C1 segment of cervical spinal cord (tissue), 14 donors: ENCODE measurements at regions not wholly inside any gene's neighbourhood (a gene's known extent, or its start where the extent isn't known, plus 50 kb on each side); places are given as distances from the start of the nearest gene placed in this dataset.
"Not testable (repeated sequence)": the region's sequence is repeated elsewhere in the genome, so short reads cannot be mapped to it uniquely, and the experiment has no call there.

ENCODE experiments used
- DNase-seq, 14 donors: peaks; one replicate each; lab custom pipeline; 2025; lab: John Stamatoyannopoulos, UW

DNA sequence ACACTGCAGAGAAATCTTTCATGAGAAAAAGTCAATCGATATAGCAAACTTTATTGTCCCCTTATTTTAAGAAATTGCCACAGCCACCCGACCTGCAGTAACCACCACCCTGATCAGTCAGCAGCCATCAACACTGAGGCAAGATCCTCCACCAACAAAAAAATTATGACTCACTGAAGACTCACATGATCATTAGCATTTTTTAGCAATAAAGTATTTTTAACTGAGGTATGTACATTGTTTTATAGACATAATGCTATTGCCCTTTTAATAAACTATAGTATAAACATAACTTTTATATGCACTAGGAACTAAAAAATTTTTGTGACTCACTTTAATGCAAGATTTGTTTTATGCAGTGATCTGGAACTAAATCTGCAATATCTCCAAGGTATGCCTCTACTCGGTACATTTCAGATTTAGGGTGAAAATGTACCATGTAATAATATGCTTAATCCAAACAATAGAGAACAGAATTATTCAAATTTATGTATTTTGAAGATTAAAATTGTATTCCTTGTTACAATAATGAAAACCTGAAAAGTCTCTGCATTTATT, 79.2 kb upstream of the CEP126 start:
- no peak for DNase-seq

DNA sequence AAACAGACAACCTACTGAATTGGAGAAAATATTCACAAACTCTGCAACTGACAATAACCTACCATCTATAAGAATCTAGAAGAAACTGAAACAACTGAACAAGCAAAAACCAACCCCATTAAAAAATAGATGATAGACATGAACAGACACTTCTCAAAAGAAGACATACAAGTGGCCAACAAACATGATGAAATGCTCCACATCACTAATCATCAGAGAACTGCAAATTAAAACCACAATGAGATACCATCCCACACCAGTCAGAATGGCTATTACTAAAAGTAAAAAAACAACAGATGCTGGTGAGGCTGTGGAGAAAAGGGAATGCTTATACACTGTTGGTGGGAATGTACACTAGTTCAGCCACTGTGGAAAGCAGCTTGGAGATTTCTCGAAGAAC, 84.3 kb upstream of the CEP126 start:
- not testable (repeated sequence) for DNase-seq

DNA sequence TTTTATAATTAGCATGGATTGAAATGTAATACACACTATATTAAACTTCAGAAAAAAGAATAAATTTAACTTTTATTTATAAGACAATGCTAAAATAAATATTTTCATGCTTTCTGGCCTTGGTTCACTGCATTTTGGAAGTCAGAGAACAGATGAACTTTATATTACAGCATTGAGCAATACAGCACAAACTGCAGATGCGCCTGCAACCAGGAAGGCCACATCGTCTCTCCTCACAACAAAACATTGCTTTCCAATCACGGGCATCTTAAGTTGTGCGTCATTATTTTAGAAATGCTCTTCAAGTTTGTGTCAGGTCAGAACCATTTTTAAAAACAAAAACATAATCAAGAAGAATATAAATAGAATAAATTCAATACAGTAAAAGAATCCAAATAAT, 89.3 kb upstream of the CEP126 start:
- no peak for DNase-seq

DNA sequence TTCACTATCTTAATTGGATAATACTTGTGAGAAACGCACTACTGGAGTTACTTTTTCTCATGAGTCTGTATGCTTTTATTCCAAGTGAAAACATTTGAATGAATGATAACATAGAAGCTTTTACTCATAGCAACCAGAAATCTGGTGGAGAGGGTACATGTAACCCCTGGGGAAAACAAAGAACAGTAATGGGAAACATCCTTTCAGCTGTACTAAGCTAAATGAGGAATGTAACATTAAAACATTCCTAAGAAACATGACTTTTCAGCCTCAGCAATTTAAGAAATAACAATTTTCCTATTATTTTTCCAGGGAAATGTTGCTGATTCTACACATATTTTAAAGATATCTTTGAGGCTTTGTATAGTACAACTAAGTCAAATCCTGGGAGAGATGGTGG, 97.2 kb upstream of the CEP126 start:
- DNase-seq, result no peak

DNA sequence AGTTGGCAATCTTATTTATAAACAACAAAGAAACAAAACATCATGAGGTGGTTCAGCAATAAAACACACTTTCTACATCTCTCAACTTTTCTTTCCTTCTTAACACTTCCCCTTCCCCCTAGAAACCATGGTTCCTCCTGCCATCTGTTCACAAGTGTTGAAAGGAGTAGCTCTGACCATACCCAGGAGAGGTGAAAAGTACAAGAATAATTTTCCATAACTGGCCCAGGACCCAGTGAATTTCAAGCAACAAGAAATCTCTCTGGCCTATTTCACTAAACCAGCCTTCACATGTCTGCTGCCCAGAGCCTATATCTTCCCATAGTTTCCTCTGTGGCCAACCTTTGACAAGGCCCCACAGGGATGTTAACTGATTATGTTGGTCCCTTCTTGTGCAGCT, 98.2 kb upstream of the CEP126 start:
- no peak for DNase-seq

DNA sequence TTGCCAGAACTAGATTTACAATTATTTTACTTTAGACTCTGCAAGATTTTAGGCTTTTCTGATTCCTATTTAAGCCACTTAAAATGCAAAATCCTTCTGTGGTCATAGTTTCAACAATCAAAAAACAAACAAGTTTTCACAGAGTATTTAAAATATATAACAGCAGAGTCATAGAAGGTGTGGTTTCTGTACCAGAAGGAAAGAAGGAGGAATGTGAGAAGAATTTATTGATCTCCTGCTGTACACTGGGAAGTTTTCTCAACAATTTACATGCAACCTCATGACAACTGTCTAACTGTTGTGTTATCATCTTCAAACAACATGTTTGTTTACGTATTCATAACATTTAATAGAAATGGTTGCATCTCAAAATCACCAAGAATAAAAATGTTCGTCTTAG, 102.3 kb upstream of the CEP126 start:
- no peak for DNase-seq

DNA sequence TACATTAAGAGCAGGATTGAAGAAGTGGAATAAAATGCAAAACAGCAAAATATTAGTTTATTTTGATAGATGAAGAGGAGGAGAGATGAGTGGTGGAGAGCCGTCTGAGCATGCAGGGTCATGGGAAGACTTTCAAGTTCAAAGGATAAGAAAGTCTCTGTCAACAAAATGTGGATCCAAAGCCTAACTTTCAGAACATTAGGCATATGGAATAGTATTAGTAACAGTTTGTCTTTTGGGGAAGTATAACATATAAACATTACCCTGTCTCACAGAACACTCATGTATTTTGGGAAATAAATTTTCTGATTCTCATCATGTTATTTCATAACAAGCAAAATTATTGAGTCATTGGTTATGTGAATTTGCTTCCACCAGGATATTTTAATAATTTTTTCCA, 104.3 kb upstream of the CEP126 start:
- DNase-seq, result no peak

DNA sequence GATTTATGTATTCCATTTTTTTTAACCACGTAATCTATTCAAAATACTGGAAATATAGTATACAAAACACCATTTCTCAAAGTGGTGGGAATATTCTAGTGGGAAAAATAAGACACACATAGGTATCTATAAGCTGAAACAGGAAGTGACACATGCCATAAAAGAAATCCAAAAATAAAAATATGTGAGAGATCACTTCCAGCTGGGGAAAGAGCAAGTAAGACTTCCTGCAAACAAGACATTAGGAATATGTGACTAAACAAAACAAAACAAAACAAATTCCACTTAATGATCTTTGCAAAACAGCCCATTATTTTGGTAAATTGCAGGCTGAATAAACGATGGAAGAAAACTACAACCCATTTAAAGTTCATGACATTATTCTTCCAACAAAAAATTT, 107.3 kb upstream of the CEP126 start:
- DNase-seq, result no peak

DNA sequence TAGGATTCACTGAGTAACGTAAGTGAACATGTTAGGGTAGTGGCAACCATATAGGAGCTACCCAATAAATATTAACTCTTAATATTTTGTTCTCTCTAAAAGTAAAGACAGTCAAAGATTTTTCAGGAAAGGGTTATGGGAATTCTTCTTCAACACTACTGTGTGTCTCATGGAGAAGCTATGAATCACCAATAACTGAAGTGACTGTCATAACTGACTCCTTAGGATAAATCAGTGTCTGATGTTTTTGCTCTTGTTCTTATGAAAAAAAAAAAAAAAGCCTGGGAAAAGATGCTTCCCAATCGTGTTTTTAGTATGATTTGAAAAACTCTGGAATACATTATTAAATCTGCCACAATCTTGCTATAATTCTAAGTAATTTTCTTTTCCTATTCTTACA, 111.2 kb upstream of the CEP126 start:
- DNase-seq, result no peak

DNA sequence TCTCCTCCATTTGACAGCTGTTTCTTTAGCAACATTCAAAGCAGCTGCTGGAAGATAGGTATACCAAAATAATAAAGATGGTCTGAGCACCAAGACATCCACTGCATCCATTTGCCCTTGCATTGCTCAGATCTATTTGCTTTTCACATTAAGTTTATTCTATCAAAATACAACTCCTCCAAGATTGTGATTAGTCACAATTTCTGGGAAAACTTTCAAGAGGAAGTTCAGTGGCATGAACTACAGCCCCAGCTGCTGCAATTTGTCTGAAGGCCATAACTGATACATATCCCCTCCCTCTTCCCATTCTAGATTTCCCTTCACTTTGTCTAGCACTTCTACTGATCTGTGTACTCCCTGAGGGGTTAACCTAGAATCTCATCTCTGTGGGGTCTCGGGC, 117.5 kb upstream of the CEP126 start:
- no peak for DNase-seq

DNA sequence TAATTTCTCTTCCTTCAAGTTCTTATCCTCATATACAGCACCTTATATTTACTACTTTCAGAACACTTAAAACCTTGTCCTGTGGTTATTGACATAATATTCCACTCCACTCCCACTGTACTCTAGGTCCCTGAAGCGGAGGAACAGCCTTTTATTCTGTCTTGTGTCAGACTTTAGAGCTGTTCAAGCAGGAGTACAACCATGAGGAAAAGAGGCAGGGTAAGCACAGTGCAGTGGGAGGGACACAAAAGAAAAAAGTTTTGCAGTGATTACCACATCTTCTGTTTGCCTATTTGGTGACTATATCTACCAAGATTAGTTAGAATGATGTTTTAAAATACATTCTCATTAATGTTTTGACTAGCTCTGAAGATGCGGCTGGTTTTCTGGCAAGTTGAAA, 122.0 kb upstream of the CEP126 start:
- no peak for DNase-seq

DNA sequence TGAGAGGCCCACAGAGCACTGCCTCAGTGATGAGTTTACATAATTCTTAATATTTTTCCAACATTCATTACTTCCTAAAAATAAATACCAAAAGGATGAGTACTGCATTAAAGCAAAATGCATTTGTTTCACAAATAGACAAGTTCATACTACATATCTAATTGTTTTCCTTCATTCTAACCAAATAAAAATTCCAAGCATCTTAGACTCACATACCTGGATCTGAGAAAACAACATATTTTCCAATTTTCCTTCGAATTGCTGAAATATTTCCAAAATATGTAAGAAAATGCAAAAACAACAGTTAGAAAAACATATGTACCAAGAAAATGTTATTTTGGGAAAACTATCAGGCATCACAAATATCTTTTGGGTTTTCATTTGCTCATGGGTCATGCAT, 127.9 kb upstream of the CEP126 start:
- DNase-seq, result no peak

DNA sequence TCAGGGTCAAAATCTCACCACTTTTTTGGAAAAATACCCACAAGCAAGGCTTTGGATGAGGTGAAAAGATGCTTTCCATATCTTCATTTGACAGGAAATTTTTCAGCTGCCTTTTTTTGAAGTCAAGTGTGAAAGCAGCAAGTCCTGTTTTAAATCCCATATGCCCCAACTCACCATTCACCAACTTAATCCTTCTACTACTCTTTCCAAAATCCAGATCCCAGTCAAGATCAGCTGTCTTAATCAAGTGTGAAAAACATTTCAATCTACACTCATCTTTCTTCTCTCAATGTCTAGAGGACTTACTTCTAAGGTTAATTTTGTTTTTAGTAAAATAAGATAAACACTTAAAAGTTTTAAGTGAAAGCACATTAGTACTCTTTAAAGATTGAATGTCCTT, 128.4 kb upstream of the CEP126 start:
- DNase-seq, result no peak

DNA sequence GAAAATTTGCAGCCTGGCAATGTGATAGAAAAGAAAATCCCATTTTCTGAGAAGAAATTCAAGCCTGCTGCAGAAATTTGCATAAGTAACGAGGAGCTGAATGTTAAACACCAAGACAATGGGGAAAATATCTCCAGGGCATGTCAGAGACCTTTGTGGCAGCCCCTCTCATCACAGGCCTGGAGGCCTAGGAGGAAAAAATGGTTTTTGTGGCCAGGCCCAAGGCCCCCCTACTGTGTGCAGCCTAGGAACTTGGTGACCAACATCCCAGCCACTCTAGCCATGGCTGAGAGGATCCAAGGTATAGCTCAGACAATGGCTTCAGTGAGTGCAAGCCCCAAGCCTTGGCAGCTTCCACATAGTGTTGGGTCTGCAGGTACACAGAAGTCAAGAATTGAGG, 135.6 kb upstream of the CEP126 start:
- DNase-seq, result not testable (repeated sequence)

DNA sequence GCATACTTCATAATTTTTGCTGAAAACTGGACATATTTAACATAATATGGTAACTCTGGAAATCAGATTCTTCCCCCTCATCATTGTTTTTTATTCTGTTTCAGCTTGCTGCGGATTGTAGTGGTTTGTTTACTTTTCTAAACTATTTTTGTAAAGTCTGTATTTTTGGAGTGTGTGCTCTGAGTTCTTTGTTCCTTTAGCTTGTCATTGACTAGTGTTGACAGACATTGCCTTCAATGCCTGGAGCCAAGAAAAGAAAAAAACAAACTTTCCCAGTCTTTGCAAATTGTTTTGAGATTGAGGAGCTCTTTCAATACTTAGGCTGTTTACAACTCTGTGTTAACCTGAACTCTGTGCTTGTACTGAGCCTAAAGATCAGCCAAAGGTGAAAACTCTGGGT, 137.3 kb upstream of the CEP126 start:
- DNase-seq, result no peak

DNA sequence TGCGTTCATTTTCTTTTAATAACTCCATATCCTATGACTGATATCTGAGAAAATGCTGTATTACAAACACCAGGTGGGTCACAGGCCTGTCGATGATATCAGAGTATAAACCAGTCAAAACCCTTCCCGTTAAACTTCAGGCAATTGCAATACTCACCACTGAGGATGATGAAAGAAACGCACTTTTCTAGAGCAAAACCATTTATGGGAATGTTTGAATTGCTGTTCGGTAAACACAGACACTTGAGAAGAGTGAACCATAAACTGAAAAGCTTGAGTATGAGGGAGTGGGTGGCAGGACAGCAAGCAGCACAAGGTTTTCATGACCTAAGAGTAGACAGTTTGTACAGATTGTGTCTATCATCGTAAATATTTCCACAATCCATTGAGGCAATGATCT, 139.8 kb upstream of the CEP126 start:
- no peak for DNase-seq

DNA sequence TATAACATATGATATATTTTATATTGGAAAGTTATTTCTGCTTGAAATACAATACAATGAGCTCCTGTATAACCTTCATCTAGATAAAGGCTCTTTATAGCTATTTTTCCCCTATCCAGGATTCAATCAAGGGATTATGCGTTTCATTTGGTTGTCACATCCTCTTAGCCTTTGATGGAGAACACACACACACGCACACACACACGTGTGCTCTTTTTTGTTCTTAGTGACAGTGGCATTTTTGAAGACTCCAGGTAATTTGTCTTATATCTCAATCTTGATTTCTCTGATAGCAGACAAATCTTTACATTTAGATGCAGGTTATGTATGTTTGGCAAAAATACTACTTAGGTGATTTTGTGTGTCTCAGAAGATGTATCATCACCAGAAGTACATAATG, 144.2 kb upstream of the CEP126 start:
- DNase-seq, result no peak

DNA sequence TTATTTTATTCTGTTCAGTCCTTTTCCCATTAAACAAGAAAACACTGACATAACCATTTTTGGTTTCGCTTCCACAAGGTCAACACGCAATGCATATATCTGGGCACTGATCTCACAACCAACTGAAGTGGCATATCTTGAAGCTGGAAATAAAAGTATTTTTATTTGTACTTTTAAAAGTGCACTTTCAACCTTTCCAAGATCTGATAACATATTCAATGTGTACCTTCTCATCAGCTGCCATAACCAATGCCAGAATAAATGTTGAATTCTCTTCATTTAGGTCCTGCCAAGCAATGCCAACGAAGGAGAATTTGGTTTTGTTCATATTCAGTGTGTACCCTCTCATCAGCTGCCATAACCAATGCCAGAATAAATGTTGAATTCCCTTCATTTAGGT, 148.9 kb upstream of the CEP126 start:
- no peak for DNase-seq

DNA sequence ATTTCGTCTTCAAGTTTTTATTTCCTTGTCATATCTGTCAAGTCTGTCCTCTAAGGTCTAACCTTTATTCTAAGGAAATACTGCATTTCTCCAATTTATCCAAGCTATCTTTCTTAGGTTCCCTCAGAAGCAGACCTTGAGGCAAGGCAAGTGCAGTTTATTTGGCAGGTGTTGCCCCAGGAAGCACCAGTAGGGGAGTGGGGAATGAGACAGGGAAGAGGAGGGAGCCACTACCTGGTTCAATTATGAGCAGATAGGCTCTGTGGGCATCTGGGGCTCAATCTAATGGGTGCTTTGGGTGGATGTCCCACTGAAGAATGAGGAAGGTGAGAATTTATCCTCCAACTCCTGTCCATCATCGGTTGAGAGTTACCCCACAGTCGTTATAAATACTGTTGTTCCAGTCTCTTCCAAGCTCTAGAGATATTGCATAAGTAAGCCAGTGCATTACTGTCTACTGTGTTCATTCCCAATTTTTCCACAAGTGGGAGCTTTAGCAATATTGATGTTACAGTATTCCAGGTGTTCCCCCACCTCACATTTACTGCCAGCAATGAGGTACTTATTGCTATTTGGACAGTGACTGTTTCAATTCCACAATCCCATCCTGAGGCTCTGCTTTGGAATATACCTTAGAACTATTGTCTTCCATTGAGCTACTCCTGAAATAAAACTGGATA, 154.9 kb upstream of the CEP126 start:
- DNase-seq, result no peak

DNA sequence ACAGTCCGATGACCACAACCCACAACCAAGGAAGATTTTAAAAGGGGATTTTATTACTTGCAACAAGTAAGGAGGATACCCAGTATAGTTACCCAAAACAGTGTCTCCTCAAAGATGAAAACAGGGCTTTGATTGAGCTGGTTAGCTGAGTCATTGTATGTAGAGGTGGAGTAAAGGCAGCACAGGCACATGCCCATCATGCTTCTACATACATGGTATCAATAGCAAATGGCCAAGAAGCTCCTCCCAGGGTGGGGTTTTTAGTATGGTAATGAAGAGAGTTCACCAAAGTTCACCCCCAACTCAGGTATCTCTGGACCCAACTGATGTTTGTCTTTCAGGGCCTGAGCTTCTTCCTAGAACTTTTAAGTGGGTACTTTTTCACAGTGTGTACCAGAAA, 157.1 kb upstream of the CEP126 start:
- DNase-seq, result no peak

DNA sequence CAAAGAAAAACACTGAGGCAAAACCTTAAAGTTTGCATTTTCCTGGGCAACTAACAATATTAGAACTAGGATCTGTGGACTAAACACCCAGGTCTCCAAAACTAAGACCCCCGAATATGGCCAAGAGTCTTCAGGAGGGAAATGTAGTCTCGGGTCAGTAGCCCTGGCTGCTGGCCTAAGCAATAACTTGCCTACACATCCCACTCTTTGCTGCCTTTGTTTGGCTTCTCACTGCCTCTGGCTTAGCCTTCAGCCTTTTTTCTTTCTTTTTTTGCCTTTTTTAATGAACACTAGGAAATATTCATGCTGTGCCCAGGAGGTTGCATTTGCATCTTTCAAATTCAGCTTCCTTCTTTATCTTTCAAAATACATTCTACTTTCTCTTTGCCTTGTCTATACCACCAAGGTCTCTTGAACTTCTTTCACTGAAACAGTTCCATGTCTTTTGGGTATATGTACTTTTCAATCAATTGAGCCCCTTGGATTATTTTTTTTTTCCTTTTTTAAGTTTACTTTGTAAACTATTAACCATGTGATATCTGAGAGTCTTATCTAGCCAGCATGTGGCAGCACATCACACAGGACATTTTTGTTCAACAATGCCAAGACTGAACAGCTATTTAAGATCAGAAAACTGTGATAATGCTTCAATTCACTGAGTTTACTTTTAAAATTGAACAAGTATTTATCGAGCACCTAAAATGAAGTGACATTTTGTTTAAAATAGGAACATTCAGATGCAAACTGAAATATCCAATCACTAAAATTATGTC, 165.0 kb upstream of the TRPC6 start:
- DNase-seq, result no peak

DNA sequence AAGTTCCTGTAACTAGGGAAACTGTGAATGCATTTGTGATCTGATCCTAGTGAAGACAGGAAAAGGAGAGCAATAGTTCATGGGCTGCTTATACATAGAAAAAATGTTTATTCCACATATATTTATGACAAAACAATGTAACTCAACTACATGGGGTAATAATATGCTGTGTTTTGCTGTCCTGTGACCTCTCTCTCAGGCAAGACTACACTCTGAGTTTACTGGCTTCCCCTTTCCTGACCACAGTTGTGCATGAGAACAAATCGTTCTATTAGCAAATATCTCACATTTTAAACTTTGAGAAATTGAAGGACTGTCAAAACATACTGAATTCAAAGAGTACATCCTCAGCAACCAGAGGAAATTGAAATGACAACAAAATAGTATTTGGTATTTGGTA, 161.9 kb upstream of the TRPC6 start:
- DNase-seq, result no peak

DNA sequence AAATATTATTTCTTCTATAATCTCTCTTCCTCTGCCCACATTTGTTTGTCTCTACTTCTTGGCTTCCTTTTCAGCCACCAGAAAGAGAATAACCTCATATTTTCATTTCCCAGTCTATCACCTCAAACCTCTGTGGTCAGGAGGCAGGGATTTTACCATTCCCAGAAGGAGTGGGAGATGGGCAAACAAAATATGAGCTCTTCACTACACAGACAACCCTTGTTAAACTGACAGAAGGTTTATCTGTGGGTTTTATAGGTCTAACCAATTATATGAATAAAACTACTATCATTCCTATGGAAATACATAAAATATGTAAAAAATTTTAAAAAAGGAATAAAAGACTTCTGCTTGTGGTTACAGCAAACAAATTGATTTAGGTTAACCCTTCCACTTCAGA, 160.0 kb upstream of the TRPC6 start:
- DNase-seq, result no peak
